A549 (cell line): ENCODE measurements at regions not wholly inside any gene's neighbourhood (a gene's known extent, or its start where the extent isn't known, plus 50 kb on each side); places are given as distances from the start of the nearest gene placed in this dataset.

Experiments
- small RNA-seq, 6 experiments: library from RNA; depleted of rRNA; stranded (forward); fragments of <200 nt; gene quantifications; one replicate each; pipeline ENCODE3, GENCODE V24; 2012

Small RNAs in the stretch of these regions (small RNA-seq; reads per million reads assigned to genes)
- 0 to 0.19 (median 0) reads per million in 6 experiments for gene RN7SKP228
